Nephron (organoid): ENCODE measurements at regions not wholly inside any gene's neighbourhood (a gene's known extent, or its start where the extent isn't known, plus 50 kb on each side); places are given as distances from the start of the nearest gene placed in this dataset.
A peak's percentile ranks its signal among the peaks of the same experiment; 100 is the strongest.

Experiments
- H3K27ac Mint-ChIP-seq, 3 experiments: 2 replicates each; pipeline ENCODE4 v1.8.0; 2020; ENCODE audit warnings: mixed read lengths in 3 of 3, mild to moderate bottlenecking in 2 of 3, moderate library complexity in 1 of 3
- H3K27me3 Mint-ChIP-seq: 2 replicates; pipeline ENCODE4 v1.8.0; 2021; ENCODE audit warnings: low read depth, mild to moderate bottlenecking, moderate library complexity, mixed read lengths
- H3K36me3 Mint-ChIP-seq: 2 replicates; pipeline ENCODE4 v1.8.0; 2020; ENCODE audit warnings: low read depth, mixed read lengths
- H3K4me1 Mint-ChIP-seq: 2 replicates; pipeline ENCODE4 v1.8.0; 2020; ENCODE audit warnings: mixed read lengths
- H3K4me3 Mint-ChIP-seq, 3 experiments: 2 replicates each; pipeline ENCODE4 v1.8.0; 2020; ENCODE audit warnings: mild to moderate bottlenecking in 3 of 3, mixed read lengths in 3 of 3, moderate library complexity in 2 of 3
- H3K9me3 Mint-ChIP-seq: 2 replicates; pipeline ENCODE4 v1.8.0; 2020; ENCODE audit warnings: mixed read lengths
- CTCF ChIP-seq, 3 experiments: fragments of 200-600 bp; sonication (generic); IDR thresholded peaks; one replicate each; pipeline ENCODE4 v1.5.0; 2021; ENCODE audit warnings: antibody characterized with exemption in 3 of 3; ENCODE audit not compliant: unreplicated experiment in 3 of 3

- H3K9me3 Mint-ChIP-seq: peaks cover 34% of the 10 kb centered on the region
- no peak overlapping the region for H3K27ac Mint-ChIP-seq
- no peaks in the 10 kb centered on the region for H3K4me1 Mint-ChIP-seq
- TF ChIP-seq CTCF (IDR thresholded peaks at IDR 0.05; ENCODE audit: unreplicated experiment in 3 of 3): no peak
- no peaks in the 10 kb centered on the region for H3K36me3 Mint-ChIP-seq
- no peak overlapping the region for H3K4me3 Mint-ChIP-seq
- H3K27me3 Mint-ChIP-seq: no peaks in the 10 kb centered on the region
Measured at GRCh38 chr15:49769225-49769624, 148.4 kb downstream of the DTWD1 start.

- no peaks in the 10 kb centered on the region for H3K4me1 Mint-ChIP-seq
- no peak overlapping the region for H3K27ac Mint-ChIP-seq
- no peak overlapping the region for H3K4me3 Mint-ChIP-seq
- no peak for TF ChIP-seq CTCF (IDR thresholded peaks at IDR 0.05; ENCODE audit: unreplicated experiment in 3 of 3)
- H3K9me3 Mint-ChIP-seq: peaks cover 46% of the 10 kb centered on the region
- H3K27me3 Mint-ChIP-seq: no peaks in the 10 kb centered on the region
- H3K36me3 Mint-ChIP-seq: no peaks in the 10 kb centered on the region
Measured at GRCh38 chr15:49789436-49789835, 168.6 kb downstream of the DTWD1 start.

GRCh38 chr15:49793943-49794342 is 173.1 kb downstream of the DTWD1 start:
- no peak overlapping the region for H3K4me3 Mint-ChIP-seq
- peaks cover 36% of the 10 kb centered on the region for H3K9me3 Mint-ChIP-seq
- no peak for TF ChIP-seq CTCF (IDR thresholded peaks at IDR 0.05; ENCODE audit: unreplicated experiment in 3 of 3)
- no peaks in the 10 kb centered on the region for H3K27me3 Mint-ChIP-seq
- H3K4me1 Mint-ChIP-seq: no peaks in the 10 kb centered on the region
- no peak overlapping the region for H3K27ac Mint-ChIP-seq
- no peaks in the 10 kb centered on the region for H3K36me3 Mint-ChIP-seq

- no peak for TF ChIP-seq CTCF (IDR thresholded peaks at IDR 0.05; ENCODE audit: unreplicated experiment in 3 of 3)
- Mint-ChIP-seq H3K36me3 (no peaks in the 10 kb centered on the region), H3K27me3 (no peaks in the 10 kb centered on the region), H3K9me3 (peaks cover 33% of the 10 kb centered on the region), H3K4me1 (peaks cover 6% of the 10 kb centered on the region), H3K27ac (peak overlapping the region in 1 of 3 experiments; percentile 12), H3K4me3 (no peak overlapping the region)
Measured at GRCh38 chr15:49801796-49802195, 180.9 kb downstream of the DTWD1 start.
